IMR-90 (cell line): ENCODE measurements at regions not wholly inside any gene's neighbourhood (a gene's known extent, or its start where the extent isn't known, plus 50 kb on each side); places are given as distances from the start of the nearest gene placed in this dataset.

Experiments
- ATAC-seq: fragments of 200-7000 bp; cut with Tn5 transposase; 2 replicates; pipeline ENCODE4 v1.9.1; 2020; ENCODE audit warnings: low read depth, mild to moderate bottlenecking, moderate library complexity
- BruUV-seq: library from RNA; stranded (reverse); fragments of 400-500 nt; replicated peaks from 2 replicates; lab custom pipeline; 2021; lab: Mats Ljungman, UMichigan
- CTCF ChIA-PET: fragments of 300-600 bp; formaldehyde crosslinking; extraction: SDS; loops from one replicate; lab custom pipeline; 2021; ENCODE audit warnings: antibody characterized with exemption; lab: Yijun Ruan, JAX
- POLR2A ChIA-PET: fragments of 300-600 bp; sonication (Branson Sonifier 250); formaldehyde crosslinking; loops from one replicate; lab custom pipeline; 2022; ENCODE audit warnings: antibody characterized with exemption; ENCODE audit not compliant: unreplicated experiment; lab: Charles Lee
- DNase-seq: peaks from one replicate; pipeline ENCODE4 v3.0.0; 2013
- H2AFZ ChIP-seq: replicated peaks from 2 replicates; pipeline ENCODE3; 2013; ENCODE audit warnings: low read length, mild to moderate bottlenecking; ENCODE audit not compliant: poor library complexity
- H2AK5ac ChIP-seq: 2 replicates; pipeline ENCODE4 v1.6.1; 2013; ENCODE audit warnings: low read depth, low read length, inconsistent platforms
- H2AK9ac ChIP-seq: replicated peaks from 2 replicates; pipeline ENCODE3; 2013; ENCODE audit warnings: mild to moderate bottlenecking, low read depth, low read length, moderate library complexity; ENCODE audit not compliant: poor library complexity
- H2BK120ac ChIP-seq: 2 replicates; pipeline ENCODE4 v1.6.1; 2013; ENCODE audit warnings: low read depth, low read length, inconsistent platforms
- H2BK15ac ChIP-seq: 3 replicates; pipeline ENCODE4 v1.6.1; 2013; ENCODE audit warnings: low read depth, low read length, inconsistent platforms
- H2BK20ac ChIP-seq: 2 replicates; pipeline ENCODE4 v1.6.1; 2013; ENCODE audit warnings: low read depth, mild to moderate bottlenecking, inconsistent platforms, low read length, moderate library complexity
- H2BK5ac ChIP-seq: 2 replicates; pipeline ENCODE4 v1.6.1; 2013; ENCODE audit warnings: mild to moderate bottlenecking, low read depth, low read length, inconsistent platforms; ENCODE audit not compliant: poor library complexity, severe bottlenecking
- H3K14ac ChIP-seq: replicated peaks from 2 replicates; pipeline ENCODE4 v1.6.1; 2013; ENCODE audit warnings: low read depth, low read length, inconsistent platforms
- H3K18ac ChIP-seq: 2 replicates; pipeline ENCODE4 v1.6.1; 2013; ENCODE audit warnings: low read depth, low read length, control low read depth
- H3K23ac ChIP-seq: 2 replicates; pipeline ENCODE4 v1.6.1; 2013; ENCODE audit warnings: low read depth, low read length, inconsistent platforms
- H3K27ac ChIP-seq: 2 replicates; pipeline ENCODE4 v1.5.1; 2013; ENCODE audit warnings: mild to moderate bottlenecking, control low read depth, low read length; ENCODE audit not compliant: insufficient read depth
- H3K27me3 ChIP-seq: 2 replicates; pipeline ENCODE4 v1.6.1; 2013; ENCODE audit warnings: low read length; ENCODE audit not compliant: control insufficient read depth, insufficient read depth
- H3K36me3 ChIP-seq: 2 replicates; pipeline ENCODE4 v1.6.1; 2013; ENCODE audit warnings: low read length, mixed read lengths; ENCODE audit not compliant: control insufficient read depth, insufficient read depth
- H3K4ac ChIP-seq: 2 replicates; pipeline ENCODE4 v1.6.1; 2013; ENCODE audit warnings: low read depth, low read length, inconsistent platforms
- H3K4me1 ChIP-seq: 2 replicates; pipeline ENCODE4 v1.6.1; 2013; ENCODE audit warnings: low read length, mixed read lengths; ENCODE audit not compliant: control insufficient read depth, insufficient read depth
- H3K4me2 ChIP-seq: 2 replicates; pipeline ENCODE4 v1.6.1; 2013; ENCODE audit warnings: low read depth, mild to moderate bottlenecking, control low read depth, low read length, moderate library complexity
- H3K4me3 ChIP-seq: 2 replicates; pipeline ENCODE4 v1.5.1; 2013; ENCODE audit warnings: low read depth, mild to moderate bottlenecking, control low read depth, low read length, moderate library complexity; ENCODE audit not compliant: insufficient read depth
- H3K56ac ChIP-seq: 2 replicates; pipeline ENCODE4 v1.6.1; 2013; ENCODE audit warnings: low read length, inconsistent platforms; ENCODE audit not compliant: insufficient read depth; ENCODE audit errors: extremely low read depth
- H3K79me1 ChIP-seq, 2 experiments: 2 replicates each; pipeline ENCODE4 v1.6.1; 2013; ENCODE audit warnings: low read length in 2 of 2, inconsistent platforms in 1 of 2, low read depth in 1 of 2
- H3K9ac ChIP-seq: 2 replicates; pipeline ENCODE4 v1.6.1; 2013; ENCODE audit warnings: low read depth, low read length, control low read depth
- H3K9me1 ChIP-seq: 2 replicates; pipeline ENCODE4 v1.6.1; 2013; ENCODE audit warnings: low read length, inconsistent platforms; ENCODE audit not compliant: insufficient read depth
- H3K9me3 ChIP-seq: 2 replicates; pipeline ENCODE4 v1.6.1; 2013; ENCODE audit warnings: low read length; ENCODE audit not compliant: control insufficient read depth, insufficient read depth
- H4K20me1 ChIP-seq: 2 replicates; pipeline ENCODE4 v1.6.1; 2013; ENCODE audit warnings: low read length, inconsistent platforms; ENCODE audit not compliant: insufficient read depth
- H4K5ac ChIP-seq: 2 replicates; pipeline ENCODE4 v1.6.1; 2013; ENCODE audit warnings: mild to moderate bottlenecking, low read depth, low read length, control low read depth
- H4K8ac ChIP-seq, 2 experiments: 2 replicates each; pipeline ENCODE4 v1.6.1; 2013; ENCODE audit warnings: low read depth in 2 of 2, low read length in 2 of 2, control low read depth in 1 of 2, inconsistent platforms in 1 of 2
- H4K91ac ChIP-seq: 2 replicates; pipeline ENCODE4 v1.6.1; 2013; ENCODE audit warnings: low read depth, low read length, inconsistent platforms; ENCODE audit not compliant: insufficient read depth
- CEBPB ChIP-seq: IDR thresholded peaks from 2 replicates; pipeline ENCODE4 v1.6.1; 2012; ENCODE audit warnings: low read depth, low read length, improper control_type of control experiment
- CHD1 ChIP-seq: IDR thresholded peaks from 2 replicates; pipeline ENCODE4 v1.6.1; 2012; ENCODE audit warnings: low read depth, low read length, improper control_type of control experiment
- ELK1 ChIP-seq: fragments of 150-350 bp; IDR thresholded peaks from 2 replicates; pipeline ENCODE4 v1.6.1; 2016; ENCODE audit warnings: low read depth, mild to moderate bottlenecking, low read length, moderate library complexity, borderline replicate concordance
- FOS ChIP-seq: fragments of 150-350 bp; IDR thresholded peaks from 2 replicates; pipeline ENCODE4 v1.6.1; 2016; ENCODE audit warnings: low read depth, low read length
- MAFK ChIP-seq: IDR thresholded peaks from 2 replicates; pipeline ENCODE4 v1.6.1; 2012; ENCODE audit warnings: low read depth, low read length, improper control_type of control experiment
- MAZ ChIP-seq: IDR thresholded peaks from 2 replicates; pipeline ENCODE4 v1.6.1; 2012; ENCODE audit warnings: low read depth, mild to moderate bottlenecking, low read length, improper control_type of control experiment, moderate library complexity, borderline replicate concordance
- MXI1 ChIP-seq: IDR thresholded peaks from 2 replicates; pipeline ENCODE4 v1.6.1; 2012; ENCODE audit warnings: low read depth, mild to moderate bottlenecking, low read length, moderate library complexity, borderline replicate concordance
- NFE2L2 ChIP-seq: fragments of 150-350 bp; IDR thresholded peaks from 2 replicates; pipeline ENCODE4 v1.6.1; 2016; ENCODE audit warnings: low read depth, mild to moderate bottlenecking, low read length
- POLR2A ChIP-seq: IDR thresholded peaks from 2 replicates; pipeline ENCODE4 v1.6.1; 2012; ENCODE audit warnings: mild to moderate bottlenecking, low read depth, low read length
- RAD21 ChIP-seq: IDR thresholded peaks from 2 replicates; pipeline ENCODE4 v1.6.1; 2012; ENCODE audit warnings: low read length, improper control_type of control experiment
- RCOR1 ChIP-seq: IDR thresholded peaks from 2 replicates; pipeline ENCODE4 v1.6.1; 2012; ENCODE audit warnings: mild to moderate bottlenecking, low read length, improper control_type of control experiment; ENCODE audit not compliant: insufficient replicate concordance
- RFX5 ChIP-seq: IDR thresholded peaks from 2 replicates; pipeline ENCODE4 v1.8.0; 2012; ENCODE audit warnings: low read depth, mild to moderate bottlenecking, low read length, moderate library complexity
- SMC3 ChIP-seq: fragments of 150-350 bp; IDR thresholded peaks from 2 replicates; pipeline ENCODE4 v1.6.1; 2016; ENCODE audit warnings: low read depth, mild to moderate bottlenecking, antibody characterized with exemption, low read length, moderate library complexity
- USF2 ChIP-seq: fragments of 150-350 bp; IDR thresholded peaks from 2 replicates; pipeline ENCODE4 v1.6.1; 2017; ENCODE audit warnings: mild to moderate bottlenecking, antibody characterized with exemption, low read length, low read depth
- dilution Hi-C: fragments of 300-500 bp; cut with HindIII; formaldehyde crosslinking; loops from one replicate; pipeline ENCODE4 v1.14.3; 2018; ENCODE audit warnings: low sequenced_read_pairs; ENCODE audit not compliant: unreplicated experiment
- in situ Hi-C: fragments of 300-500 bp; cut with MboI; formaldehyde crosslinking; loops from 3 replicates; pipeline ENCODE4 v1.14.3; 2019; ENCODE audit warnings: low sequenced_read_pairs, inconsistent platforms, mixed read lengths
- intact Hi-C: fragments of 100-400 bp; cut with micrococcal nuclease; formaldehyde crosslinking; loops from 2 replicates; pipeline ENCODE4 v1.10.0; 2022
- TF ChIP-seq, protein P1 (sequence below): conservative IDR thresholded peaks from 2 replicates; pipeline ENCODE4 v1.5.1; 2012; ENCODE audit warnings: mild to moderate bottlenecking, low read depth, low read length, improper control_type of control experiment

DNA sequence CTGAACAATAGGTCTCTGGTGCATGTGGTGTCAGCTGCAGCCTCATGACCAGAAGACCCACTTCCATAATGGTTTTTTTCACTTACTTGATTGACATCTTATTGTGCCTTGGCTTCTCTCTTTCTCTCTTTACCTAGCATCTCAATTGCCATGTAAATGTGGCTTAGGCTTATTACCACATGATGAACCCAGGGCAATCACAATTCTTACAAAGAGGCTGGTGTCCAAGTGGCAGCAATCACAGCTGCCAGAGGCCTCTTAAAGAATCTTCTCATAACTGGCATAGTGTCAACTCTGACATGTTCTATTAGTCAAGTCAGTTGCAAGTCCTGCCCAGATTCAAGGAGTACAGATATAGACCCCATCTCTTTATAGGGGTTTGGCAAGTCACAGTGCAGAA lies 1224.8 kb downstream of the SUCLG1 start:
- Histone ChIP-seq H2BK15ac (no peak overlapping the region), H3K27me3 (no peaks in the 10 kb centered on the region), H3K9ac (no peak overlapping the region), H3K14ac (no peak overlapping the region), H3K23ac (no peak overlapping the region), H2AK5ac (no peak overlapping the region), H3K9me1 (no peaks in the 10 kb centered on the region), H3K79me1 (no peaks in the 10 kb centered on the region), H3K36me3 (no peaks in the 10 kb centered on the region), H2AK9ac (no peak overlapping the region), H2BK120ac (no peak overlapping the region), H2BK20ac (no peak overlapping the region), H2BK5ac (no peak overlapping the region), H3K4me3 (no peak overlapping the region), H3K27ac (no peak overlapping the region), H3K4me1 (no peaks in the 10 kb centered on the region), H3K18ac (no peak overlapping the region), H4K91ac (no peak overlapping the region), H3K4ac (no peak overlapping the region), H4K8ac (no peak overlapping the region), H2AFZ (no peak overlapping the region), H4K20me1 (no peaks in the 10 kb centered on the region), H3K56ac (no peak overlapping the region), H3K4me2 (no peak overlapping the region), H3K9me3 (no peaks in the 10 kb centered on the region), H4K5ac (no peak overlapping the region)
- no TSS peak for BruUV-seq
- ATAC-seq (no peak), DNase-seq (no peak)
- dilution Hi-C loops: no loop called here
- intact Hi-C loops: no loop called here
- ChIA-PET POLR2A (no interaction called here), CTCF (no interaction called here)
- in situ Hi-C loops: loop anchor here (25.0 kb wide), 1 partner anchor 97 kb away; no protein-coding TSS in a partner anchor
- TF ChIP-seq MAFK (no peak), RFX5 (no peak), USF2 (no peak), SMC3 (no peak), RCOR1 (no peak), POLR2A (no peak), CHD1 (no peak), ELK1 (no peak), FOS (no peak), NFE2L2 (no peak), CEBPB (no peak), MXI1 (no peak), RAD21 (no peak), MAZ (no peak)
- TF ChIP-seq, protein P1, sequence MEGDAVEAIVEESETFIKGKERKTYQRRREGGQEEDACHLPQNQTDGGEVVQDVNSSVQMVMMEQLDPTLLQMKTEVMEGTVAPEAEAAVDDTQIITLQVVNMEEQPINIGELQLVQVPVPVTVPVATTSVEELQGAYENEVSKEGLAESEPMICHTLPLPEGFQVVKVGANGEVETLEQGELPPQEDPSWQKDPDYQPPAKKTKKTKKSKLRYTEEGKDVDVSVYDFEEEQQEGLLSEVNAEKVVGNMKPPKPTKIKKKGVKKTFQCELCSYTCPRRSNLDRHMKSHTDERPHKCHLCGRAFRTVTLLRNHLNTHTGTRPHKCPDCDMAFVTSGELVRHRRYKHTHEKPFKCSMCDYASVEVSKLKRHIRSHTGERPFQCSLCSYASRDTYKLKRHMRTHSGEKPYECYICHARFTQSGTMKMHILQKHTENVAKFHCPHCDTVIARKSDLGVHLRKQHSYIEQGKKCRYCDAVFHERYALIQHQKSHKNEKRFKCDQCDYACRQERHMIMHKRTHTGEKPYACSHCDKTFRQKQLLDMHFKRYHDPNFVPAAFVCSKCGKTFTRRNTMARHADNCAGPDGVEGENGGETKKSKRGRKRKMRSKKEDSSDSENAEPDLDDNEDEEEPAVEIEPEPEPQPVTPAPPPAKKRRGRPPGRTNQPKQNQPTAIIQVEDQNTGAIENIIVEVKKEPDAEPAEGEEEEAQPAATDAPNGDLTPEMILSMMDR: no peak
